DOHH2 (cell line): ENCODE measurements at regions not wholly inside any gene's neighbourhood (a gene's known extent, or its start where the extent isn't known, plus 50 kb on each side); places are given as distances from the start of the nearest gene placed in this dataset.

Source experiments
- H3F3A ChIP-seq: fragments of 200-600 bp; sonication (generic), shearing (Covaris generic); 2 replicates; pipeline ENCODE4 v1.6.0; 2016; ENCODE audit warnings: antibody characterized with exemption, mild to moderate bottlenecking; ENCODE audit not compliant: control insufficient read depth, insufficient read depth
- H3K27ac ChIP-seq: fragments of 200-600 bp; sonication (generic); 2 replicates; pipeline ENCODE4 v1.5.1; 2014; ENCODE audit warnings: low read depth, mild to moderate bottlenecking, low read length, moderate library complexity
- H3K27me3 ChIP-seq: fragments of 200-600 bp; sonication (generic); 2 replicates; pipeline ENCODE4 v1.6.1; 2014; ENCODE audit warnings: mild to moderate bottlenecking, low read length, mixed read lengths; ENCODE audit not compliant: control insufficient read depth
- H3K36me3 ChIP-seq: fragments of 200-600 bp; sonication (generic); 2 replicates; pipeline ENCODE4 v1.6.1; 2014; ENCODE audit warnings: mild to moderate bottlenecking, low read length, moderate library complexity, mixed read lengths; ENCODE audit not compliant: control insufficient read depth
- H3K4me1 ChIP-seq: fragments of 200-600 bp; sonication (generic); 2 replicates; pipeline ENCODE4 v1.6.1; 2014; ENCODE audit warnings: mild to moderate bottlenecking, low read length, mixed read lengths; ENCODE audit not compliant: control insufficient read depth
- H3K4me2 ChIP-seq: fragments of 200-600 bp; sonication (generic); 2 replicates; pipeline ENCODE4 v1.6.0; 2014; ENCODE audit warnings: mild to moderate bottlenecking, low read length, moderate library complexity
- H3K4me3 ChIP-seq: fragments of 200-600 bp; sonication (generic); 2 replicates; pipeline ENCODE4 v1.5.1; 2014; ENCODE audit warnings: mild to moderate bottlenecking, low read length, mixed read lengths
- H3K79me2 ChIP-seq: fragments of 200-600 bp; sonication (generic); 2 replicates; pipeline ENCODE4 v1.6.1; 2014; ENCODE audit warnings: mild to moderate bottlenecking, low read length, mixed read lengths; ENCODE audit not compliant: control insufficient read depth
- H3K9me2 ChIP-seq: fragments of 200-600 bp; sonication (generic); replicated peaks from 2 replicates; pipeline ENCODE4 v1.6.1; 2014; ENCODE audit warnings: mild to moderate bottlenecking, low read length, mixed read lengths; ENCODE audit not compliant: control insufficient read depth
- H3K9me3 ChIP-seq: fragments of 200-600 bp; sonication (generic); 2 replicates; pipeline ENCODE4 v1.6.1; 2014; ENCODE audit warnings: antibody characterized with exemption, low read length, mixed read lengths; ENCODE audit not compliant: control insufficient read depth, insufficient read depth
- H4K20me1 ChIP-seq: fragments of 200-600 bp; sonication (generic); 2 replicates; pipeline ENCODE4 v1.6.0; 2014; ENCODE audit warnings: low read depth, mild to moderate bottlenecking, antibody characterized with exemption, low read length, moderate library complexity; ENCODE audit not compliant: control insufficient read depth, insufficient read depth
- CTCF ChIP-seq: fragments of 200-600 bp; sonication (generic); IDR thresholded peaks from one replicate; pipeline ENCODE4 v1.5.1; 2014; ENCODE audit warnings: antibody characterized with exemption, mild to moderate bottlenecking, low read depth, low read length; ENCODE audit not compliant: poor library complexity, severe bottlenecking
- EZH2phosphoT487 ChIP-seq: fragments of 200-600 bp; sonication (generic); IDR thresholded peaks from 2 replicates; pipeline ENCODE4 v1.6.1; 2017; ENCODE audit warnings: borderline replicate concordance, mild to moderate bottlenecking, antibody characterized with exemption, low read length, moderate library complexity, mixed read lengths

- peaks cover 6% of the 10 kb centered on the region for H3K27me3 ChIP-seq
- peaks cover 5% of the 10 kb centered on the region; the same call in 1 of the 2 replicates for H3K4me1 ChIP-seq
- no peaks in the 10 kb centered on the region for H3K9me2 ChIP-seq
- no peak for TF ChIP-seq EZH2phosphoT487
- TF ChIP-seq CTCF, result no peak
- no peak overlapping the region for H3K4me3 ChIP-seq
- no peaks in the 10 kb centered on the region for H3K9me3 ChIP-seq
- H3K27ac ChIP-seq, result no peak overlapping the region
- H3K79me2 ChIP-seq, result no peaks in the 10 kb centered on the region
- no peaks in the 10 kb centered on the region for H3K36me3 ChIP-seq
- H4K20me1 ChIP-seq, result no peaks in the 10 kb centered on the region; the same call in 1 of the 2 replicates
- no peaks in the 10 kb centered on the region for H3F3A ChIP-seq
- no peak overlapping the region for H3K4me2 ChIP-seq
Observed at GRCh38 chr9:113775749-113776148, 100.4 kb upstream of the ZNF618 start.

DNA sequence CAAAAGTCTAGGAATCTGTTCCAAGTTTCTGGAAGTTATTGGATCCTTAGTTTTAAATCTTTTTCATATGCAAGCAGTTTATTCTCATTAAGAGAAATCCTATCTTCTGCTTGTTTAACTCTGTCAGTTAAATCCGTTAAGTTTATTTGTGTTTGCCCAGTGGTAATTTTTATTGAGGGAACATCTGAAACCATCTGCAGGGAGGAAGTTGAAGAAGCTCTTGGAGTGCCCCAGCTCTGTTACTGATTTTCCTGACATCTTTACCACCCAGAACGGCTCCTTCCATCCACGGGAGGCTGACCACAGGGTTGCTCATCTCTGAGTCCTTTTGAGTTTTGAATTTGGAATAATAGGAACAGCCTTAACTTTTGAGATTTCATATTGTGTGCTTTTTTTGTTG is 99.9 kb upstream of the ZNF618 start:
- Histone ChIP-seq H3K9me2 (no peaks in the 10 kb centered on the region), H3K27ac (no peak overlapping the region), H3K4me2 (no peak overlapping the region), H3F3A (no peaks in the 10 kb centered on the region), H3K79me2 (no peaks in the 10 kb centered on the region), H3K36me3 (no peaks in the 10 kb centered on the region), H3K9me3 (no peaks in the 10 kb centered on the region), H4K20me1 (no peaks in the 10 kb centered on the region; the same call in 1 of the 2 replicates), H3K4me3 (no peak overlapping the region), H3K4me1 (peaks cover 5% of the 10 kb centered on the region; the same call in 1 of the 2 replicates), H3K27me3 (peaks cover 6% of the 10 kb centered on the region)
- no peak for TF ChIP-seq CTCF

DNA sequence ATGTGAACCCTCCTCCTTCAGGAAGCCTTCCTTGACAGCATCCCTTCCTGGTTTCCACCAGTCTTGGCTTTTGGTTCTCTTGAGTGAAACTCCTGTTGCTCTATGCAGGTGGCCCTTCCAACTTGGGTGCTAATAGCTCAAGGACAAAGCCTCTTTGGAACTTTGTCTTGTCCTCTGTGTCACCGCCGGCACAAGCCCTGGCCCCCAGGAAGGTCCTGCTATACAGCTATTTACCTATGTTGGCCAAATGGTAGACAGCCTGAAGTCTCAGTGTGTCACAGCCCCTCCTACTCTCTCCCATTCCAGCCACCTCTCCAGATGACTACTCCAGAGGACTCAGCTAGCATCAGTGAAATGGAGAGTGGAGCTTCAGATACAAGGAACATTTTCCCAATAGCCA is 94.7 kb upstream of the ZNF618 start:
- Histone ChIP-seq H3K27ac (no peak overlapping the region), H3K4me1 (no peaks in the 10 kb centered on the region), H3K36me3 (no peaks in the 10 kb centered on the region), H4K20me1 (no peaks in the 10 kb centered on the region), H3K4me2 (no peak overlapping the region), H3K79me2 (no peaks in the 10 kb centered on the region), H3F3A (no peaks in the 10 kb centered on the region), H3K9me2 (no peaks in the 10 kb centered on the region), H3K9me3 (no peaks in the 10 kb centered on the region), H3K27me3 (no peaks in the 10 kb centered on the region), H3K4me3 (no peak overlapping the region)
- no peak for TF ChIP-seq EZH2phosphoT487

GRCh38 chr9:113781896-113782295 is 94.2 kb upstream of the ZNF618 start:
- no peaks in the 10 kb centered on the region for H3K9me2 ChIP-seq
- no peaks in the 10 kb centered on the region for H3F3A ChIP-seq
- H3K4me1 ChIP-seq, result no peaks in the 10 kb centered on the region
- H3K36me3 ChIP-seq, result no peaks in the 10 kb centered on the region
- TF ChIP-seq EZH2phosphoT487 (no peak), CTCF (no peak)
- no peaks in the 10 kb centered on the region for H3K9me3 ChIP-seq
- no peaks in the 10 kb centered on the region for H3K27me3 ChIP-seq
- no peaks in the 10 kb centered on the region for H3K79me2 ChIP-seq
- no peaks in the 10 kb centered on the region for H4K20me1 ChIP-seq
- no peak overlapping the region for H3K4me2 ChIP-seq
- H3K4me3 ChIP-seq, result no peak overlapping the region
- no peak overlapping the region for H3K27ac ChIP-seq
